NCI-H748 (cell line): ENCODE measurements at regions not wholly inside any gene's neighbourhood (a gene's known extent, or its start where the extent isn't known, plus 50 kb on each side); places are given as distances from the start of the nearest gene placed in this dataset.

Experiments used
- DNase-seq: peaks from one replicate; lab custom pipeline; 2025; ENCODE audit not compliant: unreplicated experiment; lab: John Stamatoyannopoulos, UW

DNA sequence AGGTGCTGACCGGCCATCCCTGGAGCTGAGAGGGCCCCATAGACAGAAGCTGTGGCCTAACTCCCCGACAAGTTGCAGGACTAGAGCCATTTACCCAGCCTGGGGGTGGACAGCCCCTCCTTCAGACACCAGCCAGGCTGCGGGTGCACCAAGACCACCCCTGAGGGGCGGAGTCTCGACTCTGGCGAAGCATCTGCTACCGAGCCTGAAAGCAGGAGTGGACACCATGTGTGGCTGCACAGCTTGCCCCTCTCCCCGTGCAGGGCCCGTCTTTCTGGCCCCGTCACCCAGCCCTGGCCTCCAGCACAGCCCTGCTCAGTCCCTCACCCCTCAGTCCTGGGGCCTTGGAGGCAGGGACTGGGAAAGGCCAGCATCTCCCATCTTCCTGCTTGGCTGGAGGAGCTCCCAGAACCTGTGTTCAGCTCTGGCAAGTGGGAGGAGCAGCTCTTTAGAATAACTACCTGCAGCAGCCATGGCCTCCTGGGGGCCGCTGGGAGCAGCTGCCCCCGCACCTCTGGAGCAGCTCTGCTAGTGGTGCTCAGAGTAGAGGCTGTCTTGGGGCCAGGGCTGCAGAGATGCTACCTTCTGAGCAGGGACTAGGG is 275.8 kb downstream of the NDUFA10 start:
- no peak for DNase-seq

DNA sequence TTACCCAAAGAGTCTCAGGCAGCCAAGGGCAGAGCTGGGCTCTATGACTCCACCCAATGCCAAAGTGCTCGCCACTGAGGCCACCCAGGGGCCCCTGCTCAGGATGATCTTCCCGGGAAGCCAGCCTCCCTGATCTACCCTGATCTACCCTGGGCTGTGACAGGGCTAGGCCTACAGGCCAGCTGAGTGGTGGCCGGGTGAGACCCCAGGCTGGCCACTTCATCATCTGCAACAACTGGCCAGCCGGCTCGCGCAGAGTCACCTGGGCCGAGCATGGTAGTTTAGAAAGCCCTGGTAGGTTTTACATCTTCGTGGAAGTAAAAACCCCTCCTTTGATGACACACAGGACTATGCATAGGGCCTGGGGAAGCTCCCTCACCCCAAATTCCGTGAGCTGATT is 276.3 kb downstream of the NDUFA10 start:
- DNase-seq, result no peak

DNA sequence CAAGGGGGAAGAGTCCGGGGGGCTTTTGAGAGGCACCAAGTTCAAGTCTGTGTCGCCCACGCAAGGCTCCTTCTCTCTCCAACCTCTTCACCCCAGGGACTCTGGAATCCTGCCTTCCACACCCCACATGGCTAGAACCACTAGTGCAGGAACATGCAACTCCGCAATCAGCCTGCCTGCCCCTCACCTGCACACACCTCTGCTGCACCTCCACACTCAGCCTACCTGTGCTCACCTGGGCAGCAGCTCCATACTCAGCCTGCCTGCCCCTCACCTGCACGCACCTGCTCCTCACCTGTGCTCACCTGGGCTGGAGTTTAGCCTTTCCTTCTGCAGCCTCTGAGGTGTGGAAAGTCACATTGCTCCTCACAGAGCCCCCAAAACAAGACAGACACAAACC is 277.4 kb downstream of the NDUFA10 start:
- DNase-seq, result no peak

DNA sequence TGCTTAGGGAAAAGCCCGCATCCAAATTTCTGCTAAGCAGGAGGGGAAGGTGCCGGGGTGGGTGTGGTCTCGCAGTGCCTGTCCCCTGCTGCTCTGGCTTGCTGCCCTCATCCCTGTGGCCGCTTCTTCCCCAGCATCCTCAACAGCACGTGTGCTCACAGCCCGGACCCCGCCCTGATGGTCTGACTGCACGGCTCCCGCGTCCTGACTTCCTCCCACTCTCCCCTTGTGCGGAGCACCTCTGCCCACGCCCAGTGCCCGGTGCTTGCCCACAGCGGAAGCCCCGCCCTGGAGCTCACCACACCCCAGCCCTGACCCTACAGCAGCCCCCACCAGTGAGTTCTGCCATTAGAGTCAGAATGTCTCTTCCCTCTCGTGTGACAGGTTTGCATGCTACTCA is 277.9 kb downstream of the NDUFA10 start:
- peak; percentile 74 for DNase-seq

DNA sequence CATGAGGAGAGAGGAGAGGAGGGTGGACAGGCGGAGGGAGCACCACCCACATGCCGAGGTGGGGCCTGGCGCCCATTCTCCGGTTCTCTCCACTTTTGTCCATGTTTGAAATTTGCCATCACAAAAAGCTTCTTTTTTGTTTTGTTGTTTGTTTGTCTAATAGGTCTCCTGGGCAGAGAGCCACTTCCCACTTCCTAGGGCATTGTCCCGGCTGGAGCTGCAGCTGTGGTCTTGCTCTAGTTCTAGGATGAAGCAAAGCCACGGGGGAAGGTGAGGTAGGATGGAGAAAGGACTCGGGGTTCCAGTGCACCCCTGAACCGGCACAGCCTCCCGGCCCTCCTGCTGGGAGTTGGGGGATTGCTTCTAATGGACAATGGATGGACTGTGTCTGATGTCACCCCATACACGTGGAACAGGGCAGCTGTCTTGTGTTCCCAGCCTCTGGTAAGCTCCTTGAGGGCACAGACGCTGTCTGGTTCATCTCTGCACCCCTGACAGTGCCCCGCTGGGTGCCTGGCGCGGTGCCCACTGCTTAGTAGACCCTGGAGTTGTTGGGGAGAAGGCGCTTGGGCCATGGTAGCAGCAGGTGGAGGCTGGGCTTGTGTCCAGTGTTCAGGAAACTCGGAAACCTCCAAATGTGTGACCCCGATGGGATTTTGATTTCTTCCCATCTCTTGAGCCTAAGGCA is 278.4 kb downstream of the NDUFA10 start:
- DNase-seq, result peak; percentile 37

DNA sequence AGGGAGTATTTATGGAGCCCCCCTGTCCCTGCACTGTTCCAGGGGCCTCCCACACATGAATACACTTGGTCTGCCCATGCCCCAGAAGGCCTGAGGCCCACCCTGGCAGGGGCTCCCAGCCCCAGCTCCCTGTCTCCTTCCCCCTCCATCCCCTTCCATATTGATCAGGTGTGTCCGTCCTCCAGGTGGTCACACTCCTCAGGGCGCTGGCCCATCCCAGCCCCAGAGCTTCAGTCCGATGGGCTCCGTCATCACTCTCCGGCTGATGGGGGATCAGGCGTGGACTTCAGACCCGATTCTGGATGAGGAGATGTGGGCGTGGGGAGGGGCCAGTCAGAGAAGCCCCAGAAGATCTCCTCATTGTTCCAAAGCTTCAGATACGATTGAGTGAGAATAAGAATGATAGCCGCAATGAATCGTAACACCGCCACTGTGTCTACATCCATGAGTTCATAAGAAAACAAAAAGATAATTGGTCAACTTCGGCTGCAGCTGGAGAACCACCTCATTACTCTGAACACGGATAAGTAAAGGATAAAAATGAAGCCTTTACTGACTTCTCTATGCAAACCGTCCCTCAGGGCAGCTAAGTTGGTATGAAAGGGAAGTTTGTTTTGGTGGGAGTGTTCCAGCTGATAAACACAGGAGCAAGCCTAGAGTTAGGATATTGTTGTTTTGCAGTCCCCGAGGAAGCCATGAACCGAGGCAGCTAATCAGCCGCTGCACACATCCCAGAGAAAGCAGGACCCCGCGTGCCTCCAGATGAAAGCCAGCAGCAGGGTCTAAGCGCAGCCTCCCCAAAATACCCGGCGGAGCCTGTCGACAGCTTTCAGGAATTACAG is 279.5 kb downstream of the NDUFA10 start:
- peak; percentile 18 for DNase-seq

GRCh38 chr2:239744706-239745340 is 280.3 kb downstream of the NDUFA10 start:
- DNase-seq, result no peak

DNA sequence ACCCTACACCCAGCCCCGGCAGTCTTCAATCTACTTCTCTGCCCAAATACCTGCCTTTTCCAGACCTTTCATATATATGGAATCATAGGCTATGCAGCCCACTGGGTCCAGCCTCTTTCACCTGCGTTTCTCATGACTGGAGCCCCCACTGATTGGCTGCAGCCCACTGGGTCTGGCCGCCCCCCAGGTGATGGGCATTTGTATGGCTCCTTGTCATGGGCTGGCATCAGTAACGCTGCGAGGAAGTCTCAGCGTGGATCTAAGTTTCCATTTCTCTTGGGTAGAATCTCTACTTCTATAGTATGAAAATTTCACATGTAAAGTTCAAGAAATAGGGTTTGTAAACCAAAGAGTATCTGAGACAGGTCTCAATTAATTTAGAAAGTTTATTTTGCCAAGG is 281.9 kb downstream of the NDUFA10 start:
- no peak for DNase-seq

GRCh38 chr2:239742377-239742776 is 282.8 kb downstream of the NDUFA10 start:
- DNase-seq, result no peak

DNA sequence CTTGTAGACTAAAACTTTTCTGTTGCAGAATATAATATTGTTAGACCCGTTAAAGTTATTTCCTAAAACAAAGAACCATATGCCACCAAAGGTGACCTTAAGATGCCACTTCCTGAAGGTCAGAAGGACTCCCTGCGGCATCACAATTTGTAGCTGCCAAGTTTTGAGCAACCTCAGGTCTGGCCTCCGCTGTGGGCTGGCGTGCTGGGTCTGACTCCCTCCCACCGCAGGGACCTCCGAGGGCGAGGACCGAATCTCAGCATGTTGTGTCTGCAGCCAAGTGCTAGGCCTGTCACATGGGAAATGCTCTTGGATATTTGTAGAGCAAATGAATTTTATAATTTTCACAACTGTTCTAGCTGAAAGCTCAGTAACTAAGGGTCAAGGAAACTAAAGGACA is 285.9 kb downstream of the NDUFA10 start:
- no peak for DNase-seq

GRCh38 chr2:239738159-239738558 is 287.0 kb downstream of the NDUFA10 start:
- no peak for DNase-seq

GRCh38 chr2:239737144-239737463 is 288.0 kb downstream of the NDUFA10 start:
- no peak for DNase-seq

DNA sequence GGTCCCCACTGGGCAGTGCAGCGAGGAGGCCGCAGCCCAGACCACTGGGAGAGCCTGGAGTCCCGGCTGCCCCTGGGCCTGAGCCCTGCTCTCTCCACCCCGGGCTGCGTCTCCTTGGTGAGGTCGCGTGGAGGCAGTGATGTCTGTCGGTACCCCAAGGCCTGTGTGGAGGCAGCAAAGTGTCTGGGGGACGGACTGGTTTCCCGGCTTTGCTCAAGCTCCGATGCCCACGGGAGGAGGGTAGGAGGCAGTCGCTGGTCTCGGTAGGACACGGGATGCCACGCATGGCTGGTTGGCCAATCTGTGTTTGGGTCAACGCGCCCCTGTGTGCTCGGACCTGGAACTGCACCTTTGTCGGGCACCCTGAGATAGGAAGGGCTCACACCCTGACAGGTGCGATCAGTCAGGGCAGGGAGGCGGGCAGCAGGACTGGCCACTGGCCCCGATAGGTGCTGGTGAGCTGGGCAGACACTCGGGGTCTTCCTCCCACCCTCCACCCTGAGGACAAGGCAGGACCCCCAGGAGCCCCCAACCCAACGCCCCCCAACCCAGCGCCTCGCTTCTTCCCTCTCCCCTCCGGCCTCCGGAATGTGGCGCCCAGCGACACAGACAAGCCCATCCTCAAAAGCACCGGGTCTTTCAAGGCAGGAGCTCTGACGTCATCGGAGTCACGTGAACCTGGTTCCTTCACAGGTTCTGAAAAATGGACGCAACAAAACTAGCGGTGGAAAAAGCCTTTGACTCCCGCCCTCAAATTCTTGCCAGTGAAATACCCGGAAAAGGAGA is 288.6 kb downstream of the NDUFA10 start:
- peak; percentile 62 for DNase-seq

- no peak for DNase-seq
Observed at GRCh38 chr2:239735829-239736357, 289.2 kb downstream of the NDUFA10 start.

- peak; percentile 27 for DNase-seq
Observed at GRCh38 chr2:239735131-239735828, 289.9 kb downstream of the NDUFA10 start.

- DNase-seq, result no peak
Observed at GRCh38 chr2:239734436-239735005, 290.6 kb downstream of the NDUFA10 start.

DNA sequence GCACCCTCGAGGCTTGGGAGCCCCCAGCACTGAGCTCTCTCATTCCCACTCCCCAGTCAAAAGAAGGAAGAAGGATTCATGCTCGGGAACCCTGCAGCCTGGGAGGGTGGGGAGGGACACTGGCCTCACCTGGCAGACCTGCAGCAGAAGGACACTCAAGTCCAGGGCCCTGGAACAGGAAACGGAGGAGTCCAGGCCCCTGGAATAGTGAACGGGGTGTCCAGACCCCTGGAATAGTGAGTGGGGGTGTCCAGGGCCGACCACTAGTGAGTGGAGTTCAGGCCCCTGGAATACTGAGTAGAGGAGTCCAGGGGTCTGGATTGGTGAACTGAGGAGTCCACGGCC is 292.5 kb downstream of the NDUFA10 start:
- no peak for DNase-seq

GRCh38 chr2:239731998-239732665 is 293.0 kb downstream of the NDUFA10 start:
- no peak for DNase-seq

GRCh38 chr2:239731422-239731821 is 293.7 kb downstream of the NDUFA10 start:
- no peak for DNase-seq
